Upper lobe of left lung (tissue), 6 donors: ENCODE measurements at regions not wholly inside any gene's neighbourhood (a gene's known extent, or its start where the extent isn't known, plus 50 kb on each side); places are given as distances from the start of the nearest gene placed in this dataset.
A peak's percentile ranks its signal among the peaks of the same experiment; 100 is the strongest.

Source experiments
- ATAC-seq, 2 donors: fragments of 200-7000 bp; cut with Tn5 transposase; one replicate each; pipeline ENCODE4 v1.9.1; 2022; ENCODE audit warnings: mild to moderate bottlenecking in 2 of 2, moderate library complexity in 2 of 2; ENCODE audit not compliant: low FRiP score in 2 of 2
- DNase-seq, 2 donors: peaks; one replicate each; pipeline ENCODE4 v3.0.0-alpha.2; 2019 to 2020
- H3K27ac ChIP-seq, 4 donors: fragments of 200-600 bp; sonication (generic); one replicate each; pipeline ENCODE4 v1.5.1; 2016 to 2019
- H3K27me3 ChIP-seq, 4 donors: fragments of 200-600 bp; sonication (generic); one replicate each; pipeline ENCODE4 v1.5.1; 2017 to 2019
- H3K36me3 ChIP-seq, 4 donors: fragments of 200-600 bp; sonication (generic); one replicate each; pipeline ENCODE4 v1.5.1; 2016 to 2019
- H3K4me1 ChIP-seq, 4 donors: fragments of 200-600 bp; sonication (generic); one replicate each; pipeline ENCODE4 v1.5.1; 2018 to 2019
- H3K4me3 ChIP-seq, 4 donors: fragments of 200-600 bp; sonication (generic); one replicate each; pipeline ENCODE4 v1.5.1; 2017 to 2019; ENCODE audit warnings: mild to moderate bottlenecking in 2 of 4, moderate library complexity in 1 of 4
- H3K9me3 ChIP-seq, 4 donors: fragments of 200-600 bp; sonication (generic); one replicate each; pipeline ENCODE4 v1.5.1; 2018 to 2019
- CTCF ChIP-seq, 6 experiments: fragments of 450-650 bp in 4 of 6; fragments of 200-600 bp in 2 of 6; sonication (generic) in 2 of 6; IDR thresholded peaks; one replicate each; pipeline ENCODE4 v1.5.1; 2016 to 2019; ENCODE audit warnings: antibody characterized with exemption in 6 of 6
- EP300 ChIP-seq, 4 donors: sonication (generic); formaldehyde crosslinking; IDR thresholded peaks; one replicate each; pipeline ENCODE4 v1.5.1; 2017; ENCODE audit warnings: antibody characterized with exemption in 4 of 4, control low read depth in 2 of 4
- POLR2A ChIP-seq, 4 donors: fragments of 450-650 bp; IDR thresholded peaks; one replicate each; pipeline ENCODE4 v1.5.1; 2016 to 2017; ENCODE audit warnings: antibody characterized with exemption in 4 of 4, mild to moderate bottlenecking in 2 of 4
- POLR2AphosphoS5 ChIP-seq, 2 donors: sonication (generic); formaldehyde crosslinking; IDR thresholded peaks; one replicate each; pipeline ENCODE4 v1.5.1; 2017; ENCODE audit warnings: antibody characterized with exemption in 2 of 2
- WGBS, 2 donors: methylation state at CpG; one replicate each; pipeline ENCODE4 v1.1.5; 2017 to 2018; 5-methylcytosine and 5-hydroxymethylcytosine counted together
- donor health status: DM: no; HTN: no; CAD: no; lungs with moderate emphysema.
- donor health status: DM: no; HTN: yes; CAD: no; lungs with severe emphysema.

GRCh38 chr7:42460148-42460547, 223.1 kb upstream of the GLI3 start:
- Histone ChIP-seq H3K27me3 (no peaks in the 10 kb centered on the region), H3K4me3 (no peak overlapping the region), H3K27ac (no peak overlapping the region), H3K36me3 (no peaks in the 10 kb centered on the region), H3K4me1 (no peaks in the 10 kb centered on the region), H3K9me3 (no peaks in the 10 kb centered on the region)
- ATAC-seq, result no peak
- DNase-seq, result no peak
- 66 to 85% methylated on average over 2 of the region's 2 CpGs for WGBS, 2 donors
- TF ChIP-seq POLR2AphosphoS5 (IDR thresholded peaks at IDR 0.05), result no peak
- TF ChIP-seq POLR2A (IDR thresholded peaks at IDR 0.05), result no peak
- no peak for TF ChIP-seq EP300 (IDR thresholded peaks at IDR 0.05)
- no peak for TF ChIP-seq CTCF (IDR thresholded peaks at IDR 0.05)

GRCh38 chr7:42457663-42458062, 220.7 kb upstream of the GLI3 start:
- Histone ChIP-seq H3K36me3 (no peaks in the 10 kb centered on the region), H3K27ac (no peak overlapping the region), H3K27me3 (no peaks in the 10 kb centered on the region), H3K4me3 (no peak overlapping the region), H3K4me1 (no peaks in the 10 kb centered on the region), H3K9me3 (no peaks in the 10 kb centered on the region)
- 84 to 89% methylated on average over 2 to 3 of the region's 3 CpGs for WGBS, 2 donors
- ATAC-seq (peak in 1 of 2 donors; percentile 73), DNase-seq (no peak)
- no peak for TF ChIP-seq POLR2AphosphoS5 (IDR thresholded peaks at IDR 0.05)
- no peak for TF ChIP-seq EP300 (IDR thresholded peaks at IDR 0.05)
- TF ChIP-seq POLR2A (IDR thresholded peaks at IDR 0.05), result no peak
- no peak for TF ChIP-seq CTCF (IDR thresholded peaks at IDR 0.05)

GRCh38 chr7:42456756-42457276, 219.8 kb upstream of the GLI3 start:
- no peak for ATAC-seq
- H3K4me1 ChIP-seq, result no peaks in the 10 kb centered on the region
- 87 to 91% methylated on average over 4 of the region's 4 CpGs for WGBS, 2 donors

GRCh38 chr7:42456267-42456666, 219.3 kb upstream of the GLI3 start:
- Histone ChIP-seq H3K9me3 (no peaks in the 10 kb centered on the region), H3K4me3 (no peak overlapping the region), H3K27me3 (no peaks in the 10 kb centered on the region), H3K27ac (no peak overlapping the region), H3K4me1 (no peaks in the 10 kb centered on the region), H3K36me3 (no peaks in the 10 kb centered on the region)
- TF ChIP-seq POLR2A (IDR thresholded peaks at IDR 0.05), result no peak
- TF ChIP-seq EP300 (IDR thresholded peaks at IDR 0.05), result no peak
- no peak for TF ChIP-seq CTCF (IDR thresholded peaks at IDR 0.05)
- no peak for TF ChIP-seq POLR2AphosphoS5 (IDR thresholded peaks at IDR 0.05)
- ATAC-seq, result no peak
- WGBS, 2 donors, result 84 to 92% methylated on average over 4 to 6 of the region's 6 CpGs
- no peak for DNase-seq

More at GRCh38 chr7:42456756-42457276, 219.8 kb upstream of the GLI3 start:
- Histone ChIP-seq H3K4me3 (no peak overlapping the region), H3K9me3 (no peaks in the 10 kb centered on the region), H3K36me3 (no peaks in the 10 kb centered on the region), H3K27me3 (no peaks in the 10 kb centered on the region), H3K27ac (no peak overlapping the region)
- TF ChIP-seq CTCF (IDR thresholded peaks at IDR 0.05), result no peak
- TF ChIP-seq EP300 (IDR thresholded peaks at IDR 0.05), result no peak
- TF ChIP-seq POLR2A (IDR thresholded peaks at IDR 0.05), result no peak
- no peak for TF ChIP-seq POLR2AphosphoS5 (IDR thresholded peaks at IDR 0.05)
- DNase-seq, result no peak

- DNase-seq (no peak), ATAC-seq (no peak)
- Histone ChIP-seq H3K4me3 (no peak overlapping the region), H3K27ac (no peak overlapping the region), H3K36me3 (no peaks in the 10 kb centered on the region), H3K4me1 (no peaks in the 10 kb centered on the region), H3K9me3 (no peaks in the 10 kb centered on the region), H3K27me3 (no peaks in the 10 kb centered on the region)
- WGBS, 2 donors, result 65 to 67% methylated on average over 9 of the region's 9 CpGs
- no peak for TF ChIP-seq POLR2A (IDR thresholded peaks at IDR 0.05)
- TF ChIP-seq CTCF (IDR thresholded peaks at IDR 0.05), result no peak
- no peak for TF ChIP-seq POLR2AphosphoS5 (IDR thresholded peaks at IDR 0.05)
- TF ChIP-seq EP300 (IDR thresholded peaks at IDR 0.05), result no peak
Observed at GRCh38 chr7:42453931-42454361, 216.9 kb upstream of the GLI3 start.
